HepG2 (cell line): ENCODE measurements at regions not wholly inside any gene's neighbourhood (a gene's known extent, or its start where the extent isn't known, plus 50 kb on each side); places are given as distances from the start of the nearest gene placed in this dataset.

Experiments used
- ARNT ChIP-seq: fragments of 450-650 bp; IDR thresholded peaks from 2 replicates; pipeline ENCODE4 v1.6.1; 2017
- BRF2 ChIP-seq: sonication (generic); formaldehyde crosslinking; IDR thresholded peaks from 2 replicates; pipeline ENCODE4 v1.8.1; 2022; ENCODE audit warnings: mild to moderate bottlenecking, missing genetic modification reagents
- CBX5 ChIP-seq: sonication (generic); formaldehyde crosslinking; IDR thresholded peaks from 2 replicates; pipeline ENCODE4 v1.4.0; 2020; ENCODE audit warnings: missing genetic modification reagents, borderline replicate concordance
- EP300 ChIP-seq, 3 experiments: sonication (generic) in 1 of 3; formaldehyde crosslinking in 1 of 3; IDR thresholded peaks; 2 replicates each; pipeline versions ENCODE4 v1.5.1 to v1.6.1; 2011 to 2020; ENCODE audit warnings: low read depth in 2 of 3, low read length in 2 of 3, borderline replicate concordance in 1 of 3, improper control_type of control experiment in 1 of 3, mild to moderate bottlenecking in 1 of 3, missing genetic modification reagents in 1 of 3, moderate library complexity in 1 of 3
- GLMP ChIP-seq: sonication (generic); formaldehyde crosslinking; IDR thresholded peaks from 2 replicates; pipeline ENCODE4 v1.9.0; 2021; ENCODE audit warnings: missing genetic modification reagents, mild to moderate bottlenecking, borderline replicate concordance
- SIN3A ChIP-seq: IDR thresholded peaks from 2 replicates; pipeline ENCODE4 v1.6.1; 2011; ENCODE audit warnings: low read depth, mild to moderate bottlenecking, control low read depth, low read length, borderline replicate concordance
- TFDP2 ChIP-seq: sonication (generic); formaldehyde crosslinking; IDR thresholded peaks from 2 replicates; pipeline ENCODE4 v1.4.0; 2020; ENCODE audit warnings: missing genetic modification reagents
- USF2 ChIP-seq, 2 experiments: sonication (generic) in 1 of 2; formaldehyde crosslinking in 1 of 2; IDR thresholded peaks; 2 replicates each; pipeline versions ENCODE4 v1.5.1 to v1.6.1; 2011 to 2020; ENCODE audit warnings: borderline replicate concordance in 1 of 2, low read depth in 1 of 2, low read length in 1 of 2, mild to moderate bottlenecking in 1 of 2, missing genetic modification reagents in 1 of 2, moderate library complexity in 1 of 2
- ZBTB49 ChIP-seq: sonication (generic); formaldehyde crosslinking; IDR thresholded peaks from 2 replicates; pipeline ENCODE4 v1.4.0; 2020; ENCODE audit warnings: missing genetic modification reagents, borderline replicate concordance
- TF ChIP-seq, protein P1 (sequence below): sonication (generic); formaldehyde crosslinking; IDR thresholded peaks from 2 replicates; pipeline ENCODE4 v1.5.0; 2020; ENCODE audit warnings: mild to moderate bottlenecking, missing genetic modification reagents, moderate library complexity

DNA sequence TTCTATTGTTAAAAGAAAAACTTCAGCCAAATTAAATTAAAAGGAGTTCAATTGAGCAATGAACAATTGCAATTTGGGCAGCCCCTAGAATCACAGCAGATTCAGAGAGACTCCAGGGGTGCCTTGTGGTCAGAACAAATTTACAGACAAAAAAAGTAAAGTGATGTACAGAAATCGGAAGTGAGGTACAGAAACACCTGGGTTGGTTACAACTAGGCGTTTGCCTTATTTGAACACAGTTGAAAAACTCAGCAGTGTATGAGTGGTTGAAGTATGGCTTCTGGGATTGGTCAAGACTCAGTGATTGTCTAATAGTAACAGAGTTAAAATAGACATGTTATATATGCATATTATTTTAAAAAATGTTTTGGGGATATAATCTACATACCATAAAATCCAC lies 98.5 kb upstream of the ZSWIM2 start:
- TF ChIP-seq CBX5 (CRISPR knock-in tag) (no peak), GLMP (CRISPR knock-in tag) (no peak), EP300 (IDR thresholded peaks at IDR 0.05; ENCODE audit: low read depth in 2 of 2, low read length in 2 of 2) (no peak), EP300 (CRISPR knock-in tag; IDR thresholded peaks at IDR 0.05; ENCODE audit: borderline replicate concordance) (no peak), ZBTB49 (no peak), USF2 (IDR thresholded peaks at IDR 0.05; ENCODE audit: low read depth, low read length) (no peak), USF2 (CRISPR knock-in tag; IDR thresholded peaks at IDR 0.05; ENCODE audit: borderline replicate concordance) (no peak), ARNT (no peak), TFDP2 (no peak), BRF2 (no peak), SIN3A (no peak)
- TF ChIP-seq, protein P1, sequence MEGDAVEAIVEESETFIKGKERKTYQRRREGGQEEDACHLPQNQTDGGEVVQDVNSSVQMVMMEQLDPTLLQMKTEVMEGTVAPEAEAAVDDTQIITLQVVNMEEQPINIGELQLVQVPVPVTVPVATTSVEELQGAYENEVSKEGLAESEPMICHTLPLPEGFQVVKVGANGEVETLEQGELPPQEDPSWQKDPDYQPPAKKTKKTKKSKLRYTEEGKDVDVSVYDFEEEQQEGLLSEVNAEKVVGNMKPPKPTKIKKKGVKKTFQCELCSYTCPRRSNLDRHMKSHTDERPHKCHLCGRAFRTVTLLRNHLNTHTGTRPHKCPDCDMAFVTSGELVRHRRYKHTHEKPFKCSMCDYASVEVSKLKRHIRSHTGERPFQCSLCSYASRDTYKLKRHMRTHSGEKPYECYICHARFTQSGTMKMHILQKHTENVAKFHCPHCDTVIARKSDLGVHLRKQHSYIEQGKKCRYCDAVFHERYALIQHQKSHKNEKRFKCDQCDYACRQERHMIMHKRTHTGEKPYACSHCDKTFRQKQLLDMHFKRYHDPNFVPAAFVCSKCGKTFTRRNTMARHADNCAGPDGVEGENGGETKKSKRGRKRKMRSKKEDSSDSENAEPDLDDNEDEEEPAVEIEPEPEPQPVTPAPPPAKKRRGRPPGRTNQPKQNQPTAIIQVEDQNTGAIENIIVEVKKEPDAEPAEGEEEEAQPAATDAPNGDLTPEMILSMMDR (CRISPR knock-in tag): no peak
